Heart left ventricle (tissue), 13 donors: ENCODE measurements at regions not wholly inside any gene's neighbourhood (a gene's known extent, or its start where the extent isn't known, plus 50 kb on each side); places are given as distances from the start of the nearest gene placed in this dataset.

Source experiments
- POLR2A ChIP-seq, 2 donors: fragments of 450-650 bp; IDR thresholded peaks; one replicate each; pipeline ENCODE4 v1.6.1; 2017; ENCODE audit warnings: antibody characterized with exemption in 2 of 2, mild to moderate bottlenecking in 2 of 2, moderate library complexity in 2 of 2
- TF ChIP-seq, protein P1 (sequence below), 12 donors: fragments of 200-600 bp; sonication (generic) in 4 of 12; IDR thresholded peaks; one replicate each; pipeline versions ENCODE4 v1.5.0 to v1.8.0; 2018 to 2022; ENCODE audit warnings: antibody characterized with exemption in 12 of 12, mild to moderate bottlenecking in 5 of 12
- donor health status: ischemic (EF 13 %, LVEDD 7.1; RV severe dilation, severe dysfunction).
- donor health status: DM: no; HTN: yes; CAD: no.
- donor health status: DM: no; HTN: no; CAD: no.
- donor health status: ischemic (EF 25% LVEDD 6.9; RV normal size, moderate dysfunction).
- donor health status: ischemic (EF 25% LVEDD 5.7; RV mildly dilated, moderate dysfunction).
- donor health status: ischemic (EF 35%, LVEDD 5.7; RV mildly dilated, moderate dysfunction).
- donor health status: nonischemic (EF 11% LVEDD 7.7; RV severe dilation, severe dysfunction).
- donor health status: DM: yes; HTN: yes; CAD: no.
- donor health status: PGD.
- donor health status: ischemic (EF 29% LVEDD 5.4; RV normal size, mild dysfunction).
- donor health status: nonischemic (EF 23%, LVEDD 6.1; RV moderate dilation, normal function).

DNA sequence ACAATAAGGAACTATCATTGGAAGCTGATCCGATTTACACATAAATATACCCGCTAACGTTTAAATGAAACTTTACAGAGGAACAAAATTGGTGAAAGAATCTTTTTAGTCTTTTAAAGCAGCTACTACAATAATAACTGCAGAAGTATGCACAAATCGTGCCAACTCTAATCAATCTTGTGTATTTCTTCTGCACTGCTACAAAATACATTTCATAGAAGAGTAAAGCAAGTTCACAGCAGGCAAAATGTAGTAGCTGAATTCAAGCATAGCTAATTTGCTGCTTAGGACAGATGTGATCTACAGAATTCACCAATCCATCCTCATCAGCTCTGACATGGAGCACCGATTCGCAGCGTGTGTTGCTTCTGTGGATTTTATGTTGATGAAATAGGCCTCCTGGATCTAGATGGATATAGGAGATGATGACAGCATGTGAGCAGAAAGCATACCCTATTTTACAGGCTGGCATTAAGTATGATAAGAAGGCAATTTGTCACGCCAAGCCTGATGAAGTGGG, 367.3 kb upstream of the FGF13 start:
- TF ChIP-seq, protein P1, sequence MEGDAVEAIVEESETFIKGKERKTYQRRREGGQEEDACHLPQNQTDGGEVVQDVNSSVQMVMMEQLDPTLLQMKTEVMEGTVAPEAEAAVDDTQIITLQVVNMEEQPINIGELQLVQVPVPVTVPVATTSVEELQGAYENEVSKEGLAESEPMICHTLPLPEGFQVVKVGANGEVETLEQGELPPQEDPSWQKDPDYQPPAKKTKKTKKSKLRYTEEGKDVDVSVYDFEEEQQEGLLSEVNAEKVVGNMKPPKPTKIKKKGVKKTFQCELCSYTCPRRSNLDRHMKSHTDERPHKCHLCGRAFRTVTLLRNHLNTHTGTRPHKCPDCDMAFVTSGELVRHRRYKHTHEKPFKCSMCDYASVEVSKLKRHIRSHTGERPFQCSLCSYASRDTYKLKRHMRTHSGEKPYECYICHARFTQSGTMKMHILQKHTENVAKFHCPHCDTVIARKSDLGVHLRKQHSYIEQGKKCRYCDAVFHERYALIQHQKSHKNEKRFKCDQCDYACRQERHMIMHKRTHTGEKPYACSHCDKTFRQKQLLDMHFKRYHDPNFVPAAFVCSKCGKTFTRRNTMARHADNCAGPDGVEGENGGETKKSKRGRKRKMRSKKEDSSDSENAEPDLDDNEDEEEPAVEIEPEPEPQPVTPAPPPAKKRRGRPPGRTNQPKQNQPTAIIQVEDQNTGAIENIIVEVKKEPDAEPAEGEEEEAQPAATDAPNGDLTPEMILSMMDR (IDR thresholded peaks at IDR 0.05), result no peak
- TF ChIP-seq POLR2A (IDR thresholded peaks at IDR 0.05), result no peak
